Endothelial cell of umbilical vein (primary cell): ENCODE measurements at regions not wholly inside any gene's neighbourhood (a gene's known extent, or its start where the extent isn't known, plus 50 kb on each side); places are given as distances from the start of the nearest gene placed in this dataset.

Experiments used
- BruUV-seq: library from RNA; stranded (reverse); fragments of 400-500 nt; replicated peaks from 2 replicates; lab custom pipeline; 2021; lab: Mats Ljungman, UMichigan
- CTCF ChIA-PET: fragments of 300-600, 350-600 bp; sonication (Branson Sonifier 250); formaldehyde crosslinking; loops from one replicate; lab custom pipeline; 2021; ENCODE audit warnings: antibody characterized with exemption, inconsistent platforms; lab: Charles Lee
- POLR2A ChIA-PET: fragments of 300-600, 350-600 bp; sonication (Branson Sonifier 250); formaldehyde crosslinking; loops from one replicate; lab custom pipeline; 2021; ENCODE audit warnings: antibody characterized with exemption, inconsistent platforms; lab: Charles Lee
- DNase-seq: peaks from one replicate; pipeline ENCODE4 v3.0.0-alpha.2; 2011; ENCODE audit warnings: low read depth, low spot score
- FAIRE-seq: peaks from 2 replicates; lab custom pipeline; 2011; peaks lifted over from hg19 to GRCh38; lab: Jason Lieb, UNC
- H2AFZ ChIP-seq: 2 replicates; pipeline ENCODE4 v1.6.0; 2012; ENCODE audit warnings: low read depth, low read length, control low read depth, inconsistent platforms
- H3K27ac ChIP-seq: 2 replicates; pipeline ENCODE4 v1.5.1; 2011; ENCODE audit warnings: low read depth, mild to moderate bottlenecking, control low read depth, low read length, moderate library complexity; ENCODE audit not compliant: insufficient read depth
- H3K27me3 ChIP-seq, 2 experiments: 2 replicates each; pipeline versions ENCODE4 v1.6.0 to v1.6.1; 2011; ENCODE audit warnings: low read length in 2 of 2, mixed read lengths in 1 of 2; ENCODE audit not compliant: control insufficient read depth in 2 of 2, insufficient read depth in 2 of 2
- H3K36me3 ChIP-seq, 2 experiments: 2 replicates in 1 of 2; 3 replicates in 1 of 2; pipeline ENCODE4 v1.5.1; 2011; ENCODE audit warnings: low read length in 2 of 2, mild to moderate bottlenecking in 1 of 2, moderate library complexity in 1 of 2; ENCODE audit not compliant: control insufficient read depth in 2 of 2, insufficient read depth in 2 of 2; ENCODE audit errors: extremely low read depth in 1 of 2
- H3K4me1 ChIP-seq: 3 replicates; pipeline ENCODE4 v1.5.1; 2011; ENCODE audit warnings: mild to moderate bottlenecking, low read length; ENCODE audit not compliant: control insufficient read depth, insufficient read depth; ENCODE audit errors: extremely low read depth
- H3K4me2 ChIP-seq: 2 replicates; pipeline ENCODE4 v1.6.1; 2011; ENCODE audit warnings: low read length, control low read depth, mixed read lengths; ENCODE audit not compliant: insufficient read depth
- H3K4me3 ChIP-seq, 3 experiments: fragments of 200-600 bp in 1 of 3; sonication (generic), shearing (Covaris generic) in 1 of 3; replicated peaks in 1 of 3; 2 replicates each; pipeline ENCODE4 v1.5.1; 2011 to 2016; ENCODE audit warnings: control low read depth in 3 of 3, low read length in 3 of 3, mild to moderate bottlenecking in 2 of 3, inconsistent platforms in 1 of 3, low read depth in 1 of 3, moderate library complexity in 1 of 3; ENCODE audit not compliant: insufficient read depth in 1 of 3
- H3K79me2 ChIP-seq: 2 replicates; pipeline ENCODE4 v1.6.0; 2012; ENCODE audit warnings: low read length, inconsistent platforms; ENCODE audit not compliant: control insufficient read depth, insufficient read depth
- H3K9ac ChIP-seq: replicated peaks from 2 replicates; pipeline ENCODE3; 2011; ENCODE audit warnings: low read length, control low read depth; ENCODE audit not compliant: insufficient read depth; ENCODE audit errors: extremely low read depth
- H3K9me1 ChIP-seq: replicated peaks from 3 replicates; pipeline ENCODE4 v1.6.0; 2011; ENCODE audit warnings: mild to moderate bottlenecking, low read length; ENCODE audit not compliant: control insufficient read depth, insufficient read depth; ENCODE audit errors: extremely low read depth
- H3K9me3 ChIP-seq: replicated peaks from 2 replicates; pipeline ENCODE4 v1.5.1; 2012; ENCODE audit warnings: low read length, inconsistent platforms; ENCODE audit not compliant: control insufficient read depth, insufficient read depth
- H4K20me1 ChIP-seq: replicated peaks from 2 replicates; pipeline ENCODE3; 2011; ENCODE audit warnings: mild to moderate bottlenecking, low read length; ENCODE audit not compliant: control insufficient read depth, insufficient read depth; ENCODE audit errors: extremely low read depth
- CTCF ChIP-seq, 2 donors: IDR thresholded peaks; 1 replicate in 1 of 2; 2 replicates in 1 of 2; pipeline ENCODE4 v1.5.1; 2011; ENCODE audit warnings: low read length in 2 of 2, mild to moderate bottlenecking in 2 of 2, moderate library complexity in 2 of 2, control low read depth in 1 of 2, inconsistent platforms in 1 of 2, low read depth in 1 of 2; ENCODE audit not compliant: insufficient read depth in 1 of 2; ENCODE audit errors: extremely low read depth in 1 of 2
- EZH2 ChIP-seq: IDR thresholded peaks from 2 replicates; pipeline ENCODE4 v1.6.1; 2012; ENCODE audit warnings: borderline replicate concordance, low read depth, mild to moderate bottlenecking, moderate library complexity, low read length, inconsistent platforms; ENCODE audit not compliant: severe bottlenecking
- FOS ChIP-seq: IDR thresholded peaks from 2 replicates; pipeline ENCODE4 v1.6.1; 2011; ENCODE audit warnings: mild to moderate bottlenecking, low read length, moderate library complexity, borderline replicate concordance; ENCODE audit not compliant: insufficient read depth
- GATA2 ChIP-seq: IDR thresholded peaks from 2 replicates; pipeline ENCODE4 v1.7.0; 2011; ENCODE audit warnings: low read depth, mild to moderate bottlenecking, moderate library complexity, mixed read lengths, low read length; ENCODE audit not compliant: insufficient read length, insufficient read depth
- JUN ChIP-seq: IDR thresholded peaks from 2 replicates; pipeline ENCODE4 v1.6.1; 2011; ENCODE audit warnings: borderline replicate concordance, low read depth; ENCODE audit not compliant: insufficient read length, insufficient read depth
- MYC ChIP-seq: IDR thresholded peaks from one replicate; pipeline ENCODE4 v1.6.1; 2011; ENCODE audit warnings: mild to moderate bottlenecking, low read depth, low read length
- POLR2A ChIP-seq: IDR thresholded peaks from 2 replicates; pipeline ENCODE4 v1.6.1; 2012; ENCODE audit warnings: low read depth, mild to moderate bottlenecking, control low read depth, low read length
- POLR2AphosphoS5 ChIP-seq: IDR thresholded peaks from 2 replicates; pipeline ENCODE4 v1.6.1; 2012; ENCODE audit warnings: low read depth, mild to moderate bottlenecking, control low read depth, low read length, moderate library complexity; ENCODE audit not compliant: insufficient read depth
- dilution Hi-C: fragments of 300-500 bp; cut with MboI; formaldehyde crosslinking; loops from one replicate; pipeline ENCODE4 v1.15.0; 2019; ENCODE audit warnings: low sequenced_read_pairs; ENCODE audit not compliant: extremely low pct_ligation_motif_present
- intact Hi-C: fragments of 100-400 bp; cut with micrococcal nuclease; formaldehyde crosslinking; loops from one replicate; pipeline ENCODE4 v1.10.0; 2022
- TF ChIP-seq, protein P1 (sequence below): IDR thresholded peaks from 2 replicates; pipeline ENCODE4 v1.6.1; 2011; ENCODE audit not compliant: insufficient read depth, insufficient read length

DNA sequence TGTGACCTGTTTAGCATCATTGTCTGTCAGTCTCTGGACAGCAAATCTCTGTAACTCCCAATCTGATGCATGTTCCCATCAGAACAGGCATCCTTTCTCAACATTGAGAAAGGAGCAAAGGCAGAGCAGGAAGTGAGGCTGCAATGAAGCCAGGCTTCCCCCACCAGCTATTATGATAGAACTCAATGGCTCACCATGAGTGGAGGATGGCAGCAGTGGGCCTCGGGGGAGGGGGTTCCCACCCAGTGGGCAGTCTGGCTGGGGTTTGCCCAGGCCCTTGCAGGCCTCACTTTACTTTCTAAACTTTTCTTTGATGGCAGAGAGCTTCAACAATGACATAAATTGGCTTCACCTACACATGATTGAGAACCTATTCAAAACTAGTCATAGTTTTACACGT lies 240.6 kb upstream of the CXCR4 start:
- no peaks in the 10 kb centered on the region for H3K9me3 ChIP-seq
- no peak overlapping the region for H3K9ac ChIP-seq
- H3K79me2 ChIP-seq = no peaks in the 10 kb centered on the region
- no TSS peak for BruUV-seq
- FAIRE-seq (no peak), DNase-seq (no peak)
- H3K27ac ChIP-seq = no peak overlapping the region
- peaks cover 0 to 4% of the 10 kb centered on the region in 2 experiments for H3K27me3 ChIP-seq
- no peaks in the 10 kb centered on the region for H3K36me3 ChIP-seq
- no peak for TF ChIP-seq POLR2AphosphoS5
- TF ChIP-seq CTCF (IDR thresholded peaks at IDR 0.05; ENCODE audit: extremely low read depth in 1 of 2, insufficient read depth in 1 of 2, low read depth in 1 of 2, low read length in 2 of 2) = no peak
- H3K4me1 ChIP-seq = no peaks in the 10 kb centered on the region
- CTCF ChIA-PET = no interaction called here
- dilution Hi-C loops = no loop called here
- no peaks in the 10 kb centered on the region for H3K9me1 ChIP-seq
- intact Hi-C loops = no loop called here
- no peaks in the 10 kb centered on the region for H4K20me1 ChIP-seq
- no peak overlapping the region for H3K4me2 ChIP-seq
- H2AFZ ChIP-seq = no peak overlapping the region
- no peak overlapping the region for H3K4me3 ChIP-seq
- POLR2A ChIA-PET = no interaction called here

GRCh38 chr2:136357007-136357380 lies 239.0 kb upstream of the CXCR4 start:
- Histone ChIP-seq H3K4me3 (no peak overlapping the region), H3K36me3 (no peaks in the 10 kb centered on the region), H3K27ac (no peak overlapping the region), H3K27me3 (no peaks in the 10 kb centered on the region), H3K4me2 (no peak overlapping the region), H3K9me3 (no peaks in the 10 kb centered on the region), H3K9me1 (no peaks in the 10 kb centered on the region), H3K79me2 (no peaks in the 10 kb centered on the region), H2AFZ (no peak overlapping the region), H3K9ac (no peak overlapping the region), H3K4me1 (no peaks in the 10 kb centered on the region), H4K20me1 (no peaks in the 10 kb centered on the region)
- ChIA-PET POLR2A (no interaction called here), CTCF (interaction anchor here (0.9 kb wide), 1 partner anchor 20 kb away, joined by 3 read pairs; no protein-coding TSS in a partner anchor)
- DNase-seq (no peak), FAIRE-seq (no peak)
- no peak for TF ChIP-seq POLR2AphosphoS5
- no peak for TF ChIP-seq MYC
- TF ChIP-seq EZH2 = no peak
- TF ChIP-seq POLR2A = no peak
- TF ChIP-seq, protein P1, sequence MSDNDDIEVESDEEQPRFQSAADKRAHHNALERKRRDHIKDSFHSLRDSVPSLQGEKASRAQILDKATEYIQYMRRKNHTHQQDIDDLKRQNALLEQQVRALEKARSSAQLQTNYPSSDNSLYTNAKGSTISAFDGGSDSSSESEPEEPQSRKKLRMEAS = no peak
- no peak for TF ChIP-seq GATA2
- no peak for TF ChIP-seq FOS
- no peak for TF ChIP-seq CTCF (IDR thresholded peaks at IDR 0.05; ENCODE audit: extremely low read depth in 1 of 2, insufficient read depth in 1 of 2, low read depth in 1 of 2, low read length in 2 of 2)
- no peak for TF ChIP-seq JUN
- intact Hi-C loops (no loop called here), dilution Hi-C loops (no loop called here)
- no TSS peak for BruUV-seq
